Upper lobe of left lung (tissue), 4 donors: ENCODE measurements at regions not wholly inside any gene's neighbourhood (a gene's known extent, or its start where the extent isn't known, plus 50 kb on each side); places are given as distances from the start of the nearest gene placed in this dataset.

ENCODE experiments used
- POLR2A ChIP-seq, 4 donors: fragments of 450-650 bp; IDR thresholded peaks; one replicate each; pipeline ENCODE4 v1.5.1; 2016 to 2017; ENCODE audit warnings: antibody characterized with exemption in 4 of 4, mild to moderate bottlenecking in 2 of 4
- POLR2AphosphoS5 ChIP-seq, 2 donors: sonication (generic); formaldehyde crosslinking; IDR thresholded peaks; one replicate each; pipeline ENCODE4 v1.5.1; 2017; ENCODE audit warnings: antibody characterized with exemption in 2 of 2

GRCh38 chr1:230502996-230503395, 76.9 kb upstream of the PGBD5 start:
- TF ChIP-seq POLR2AphosphoS5 (IDR thresholded peaks at IDR 0.05), result no peak
- TF ChIP-seq POLR2A (IDR thresholded peaks at IDR 0.05), result no peak
